ENCODE measurements at regions not wholly inside any gene's neighbourhood (a gene's known extent, or its start where the extent isn't known, plus 50 kb on each side); places are given as distances from the start of the nearest gene placed in this dataset.

DNA sequence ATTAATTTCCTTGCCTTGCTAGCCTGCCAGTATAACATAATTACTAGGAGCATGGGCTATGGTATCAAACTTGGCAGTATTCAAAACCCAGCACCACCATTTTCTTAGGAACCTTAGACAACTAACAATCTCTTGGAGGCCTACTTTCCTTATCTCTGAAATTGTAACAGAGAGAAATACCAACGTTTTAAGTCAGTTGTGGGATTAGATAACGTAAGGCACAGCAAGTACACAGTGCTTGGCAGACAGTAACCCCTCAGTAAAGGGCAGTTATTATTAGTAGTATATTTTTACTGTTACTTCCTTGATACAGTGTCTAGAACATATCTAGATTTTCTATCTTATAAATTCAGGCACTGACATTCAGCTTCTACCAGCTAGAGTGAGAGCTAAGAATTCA lies 309.6 kb downstream of the ACTL7B start:
- DNase-seq = no peak

- no peak for DNase-seq
Observed at GRCh38 chr9:108545436-108545835, 310.4 kb downstream of the ACTL7B start.

DNA sequence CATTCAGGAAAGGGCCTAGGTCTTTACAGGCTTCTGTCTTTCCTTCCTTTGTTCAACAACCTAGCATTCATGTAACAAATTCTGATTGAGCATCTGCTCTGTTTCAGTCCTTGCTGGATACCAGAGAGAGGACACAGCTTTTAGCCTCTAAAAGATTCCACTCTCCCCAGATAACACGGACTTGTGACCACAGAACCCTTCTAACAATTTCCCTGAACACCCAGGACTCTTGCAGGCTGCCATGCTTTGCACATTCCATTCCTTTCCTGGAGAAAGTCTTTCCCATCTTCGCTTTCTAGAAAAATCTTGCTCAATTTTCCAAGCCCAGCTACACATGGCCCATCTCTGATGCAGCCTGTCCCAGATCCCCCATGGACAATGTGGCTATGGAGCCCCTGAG lies 310.9 kb downstream of the ACTL7B start:
- no peak for DNase-seq

GRCh38 chr9:108543251-108543778 lies 312.5 kb downstream of the ACTL7B start:
- DNase-seq = no peak

GRCh38 chr9:108537756-108538155 lies 318.0 kb downstream of the ACTL7B start:
- no peak for DNase-seq

DNA sequence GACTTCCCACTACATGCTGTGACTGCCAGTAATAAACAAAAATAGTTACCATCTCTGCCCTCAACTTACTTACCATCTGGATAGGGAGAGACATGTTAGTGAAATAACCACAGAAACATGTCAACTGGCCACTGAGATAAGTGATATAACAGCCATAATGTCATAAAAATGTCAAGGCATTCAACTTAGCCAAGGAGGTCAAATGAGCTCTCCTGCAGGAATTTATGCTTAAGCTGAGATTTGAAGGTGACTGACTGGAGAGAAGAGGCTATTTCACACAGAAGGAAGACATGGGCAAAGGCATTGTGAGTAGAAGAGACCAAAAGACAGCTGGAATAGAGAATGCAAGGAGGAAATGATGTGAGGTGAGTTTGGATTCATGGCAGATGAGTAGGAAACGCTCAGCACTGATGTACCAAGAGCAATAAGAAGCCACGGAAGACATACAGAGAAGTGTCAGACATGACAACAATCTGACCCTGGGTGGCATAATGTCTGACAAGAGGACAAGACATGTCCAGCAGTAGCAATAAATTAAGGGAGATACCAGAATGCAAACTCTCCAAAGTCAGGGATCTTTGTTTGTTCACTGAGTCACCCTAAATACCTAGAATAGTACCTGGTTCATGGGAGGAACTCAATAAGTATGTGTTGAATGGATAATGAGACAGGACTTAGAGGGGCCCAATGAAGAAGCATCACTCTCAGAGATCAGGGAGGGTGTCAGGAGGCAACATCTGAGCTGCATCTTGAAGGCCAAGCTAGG lies 318.8 kb downstream of the ACTL7B start:
- DNase-seq = no peak

DNA sequence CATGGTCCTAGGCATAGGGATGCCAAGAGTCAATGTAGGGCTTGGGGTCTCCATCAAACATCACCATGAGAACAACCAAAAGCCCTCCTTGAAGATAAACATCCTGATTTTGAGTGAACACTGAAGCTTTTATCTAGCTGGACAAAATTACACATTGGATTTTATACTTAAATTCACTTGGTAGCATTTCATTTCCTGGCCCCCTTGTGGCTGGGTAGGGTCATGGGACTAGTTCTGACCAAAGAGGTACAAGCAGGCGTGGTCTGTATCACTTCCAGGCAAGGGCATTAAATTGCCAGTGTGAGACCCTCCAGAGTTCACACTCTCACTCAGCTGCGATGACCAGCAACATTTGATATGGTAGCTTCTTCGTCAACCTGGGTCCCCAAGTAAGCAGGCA lies 320.3 kb downstream of the ACTL7B start:
- no peak for DNase-seq

- no peak for DNase-seq
Observed at GRCh38 chr9:108534741-108535140, 321.0 kb downstream of the ACTL7B start.

DNA sequence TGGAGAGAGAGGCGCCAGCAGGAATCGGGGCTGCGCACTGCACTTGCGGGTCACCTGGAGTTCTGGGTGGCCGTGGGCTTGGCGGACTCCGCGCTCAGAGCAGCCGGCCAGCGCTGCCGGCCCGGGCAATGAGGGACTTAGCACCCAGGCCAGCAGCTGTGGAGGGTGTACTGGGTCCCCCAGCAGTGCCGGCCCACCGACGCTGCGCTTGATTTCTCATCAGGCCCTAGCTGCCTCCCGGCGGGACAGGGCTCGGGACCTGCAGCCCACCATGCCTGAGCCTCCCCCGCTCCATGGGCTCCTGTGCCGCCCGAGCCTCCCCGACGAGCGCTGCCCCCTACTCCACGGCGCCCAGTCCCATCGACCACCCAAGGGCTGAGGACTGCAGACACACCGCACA lies 325.6 kb downstream of the ACTL7B start:
- DNase-seq = no peak

- DNase-seq = no peak
Observed at GRCh38 chr9:108528231-108528630, 327.6 kb downstream of the ACTL7B start.

DNA sequence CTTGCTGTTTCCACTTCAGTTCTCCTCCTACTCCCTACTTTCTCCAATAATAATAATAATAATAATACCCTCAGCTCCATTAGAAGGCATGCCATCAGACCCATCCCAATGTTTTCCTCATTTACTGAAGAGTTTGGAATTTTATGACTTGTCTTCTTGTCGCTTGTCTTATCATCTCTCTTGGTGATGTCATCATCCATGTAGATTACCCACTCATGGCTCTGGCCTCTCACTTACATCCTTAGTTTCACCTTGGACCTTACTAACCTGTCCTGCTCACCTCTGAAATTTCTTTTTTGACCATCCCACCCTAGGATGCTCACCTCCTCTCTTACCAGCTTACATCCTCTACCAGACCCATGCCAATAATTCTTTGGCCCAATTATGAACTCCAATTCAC lies 329.3 kb downstream of the ACTL7B start:
- no peak for DNase-seq

GRCh38 chr9:108525186-108525585 lies 330.6 kb downstream of the ACTL7B start:
- no peak for DNase-seq

GRCh38 chr9:108521063-108521590 lies 334.7 kb downstream of the ACTL7B start:
- DNase-seq = no peak

- DNase-seq = no peak
Observed at GRCh38 chr9:108519437-108519836, 336.3 kb downstream of the ACTL7B start.

DNA sequence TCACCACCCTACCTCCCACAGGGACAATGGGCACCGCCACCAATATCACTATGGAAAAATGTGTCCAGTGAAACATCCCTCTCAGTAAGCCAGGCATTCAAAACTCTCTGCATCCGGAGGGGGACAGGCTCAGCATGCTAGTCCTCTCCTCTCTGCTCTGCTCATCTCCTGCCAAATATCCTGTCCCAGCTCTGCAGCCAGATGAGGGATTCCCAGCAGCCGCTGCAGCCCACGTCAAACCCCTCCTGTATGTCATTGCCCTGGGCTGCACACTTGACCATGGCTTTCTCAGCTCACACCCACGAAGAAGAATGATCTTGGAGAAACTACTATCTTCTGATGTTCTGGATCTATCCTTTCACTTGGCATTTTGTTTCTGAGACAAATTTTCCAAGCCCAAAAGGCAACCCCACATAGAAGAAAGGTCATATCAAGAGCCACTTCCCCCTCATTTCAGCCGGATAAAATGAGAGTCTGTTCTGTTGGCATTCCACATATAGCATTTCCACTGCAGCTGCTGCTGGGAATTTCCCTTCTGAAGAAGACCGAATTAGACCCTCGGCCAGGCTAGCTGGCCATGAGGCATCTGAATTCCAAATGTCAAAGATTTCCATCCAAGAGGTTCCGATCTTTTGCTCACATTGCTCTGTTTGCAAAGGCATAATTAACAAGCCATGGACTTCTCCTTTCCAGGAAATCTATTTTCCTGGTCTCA lies 338.0 kb downstream of the ACTL7B start:
- no peak for DNase-seq

DNA sequence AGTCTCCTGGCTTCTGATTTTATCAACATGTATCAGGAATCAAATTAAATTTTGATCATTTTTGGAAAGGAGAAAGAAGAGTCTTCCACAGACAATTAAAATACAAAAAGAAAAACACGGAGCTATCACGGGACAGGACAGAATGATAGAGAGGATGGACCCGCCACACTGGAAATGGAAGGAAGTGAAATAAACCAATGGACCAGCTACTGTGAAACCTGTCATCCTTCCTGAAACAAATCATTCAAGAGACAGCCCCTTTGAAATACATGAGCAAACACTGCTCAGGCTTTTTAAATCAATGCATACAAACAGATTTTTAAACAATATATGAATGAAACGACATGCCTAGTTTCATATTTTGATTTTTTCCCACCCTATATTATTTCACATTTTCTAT lies 339.4 kb downstream of the ACTL7B start:
- DNase-seq = no peak

GRCh38 chr9:108515856-108516255 lies 339.9 kb downstream of the ACTL7B start:
- no peak for DNase-seq

GRCh38 chr9:108512426-108513173 lies 343.2 kb downstream of the ACTL7B start:
- DNase-seq = no peak

GRCh38 chr9:108511307-108511706 lies 344.5 kb downstream of the ACTL7B start:
- DNase-seq = no peak

DNA sequence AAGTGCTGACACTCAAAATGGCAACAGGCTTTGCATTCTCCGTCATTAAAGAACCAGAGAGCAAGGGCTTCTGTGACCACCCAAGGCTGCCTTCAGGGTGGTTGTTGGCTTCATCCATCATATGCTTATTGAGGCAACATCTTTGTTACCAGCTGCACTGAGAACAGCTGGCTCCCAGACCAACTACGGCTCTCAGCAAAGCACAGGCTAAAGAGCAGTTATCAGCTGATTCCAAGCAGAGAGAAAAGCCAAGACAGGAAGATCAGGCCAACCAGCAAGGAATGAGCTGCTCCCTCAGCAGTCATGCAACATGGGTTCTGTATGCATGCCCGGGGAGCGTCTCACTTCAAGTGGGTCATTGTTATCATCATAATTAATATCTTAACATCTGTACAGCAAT lies 358.9 kb downstream of the ACTL7B start:
- DNase-seq = no peak

DNA sequence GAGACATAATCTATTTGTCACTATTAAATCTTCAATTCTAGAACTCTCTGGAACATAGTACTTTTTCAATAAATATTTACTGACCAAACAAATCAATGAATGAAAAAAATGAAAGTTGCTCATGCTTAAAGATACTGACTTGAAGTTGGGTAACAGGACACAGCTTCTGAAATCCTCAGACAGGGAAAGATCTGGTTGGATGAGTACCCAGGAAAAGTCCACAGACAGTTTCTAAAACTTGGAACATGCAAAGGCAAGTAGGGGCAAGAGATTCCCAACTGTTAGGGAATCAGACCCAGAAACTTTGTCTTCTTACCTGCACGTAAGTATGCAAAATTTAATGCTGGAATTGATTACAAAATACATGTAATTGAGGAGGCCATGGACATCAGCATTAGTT lies 366.2 kb downstream of the ACTL7B start:
- no peak for DNase-seq

DNA sequence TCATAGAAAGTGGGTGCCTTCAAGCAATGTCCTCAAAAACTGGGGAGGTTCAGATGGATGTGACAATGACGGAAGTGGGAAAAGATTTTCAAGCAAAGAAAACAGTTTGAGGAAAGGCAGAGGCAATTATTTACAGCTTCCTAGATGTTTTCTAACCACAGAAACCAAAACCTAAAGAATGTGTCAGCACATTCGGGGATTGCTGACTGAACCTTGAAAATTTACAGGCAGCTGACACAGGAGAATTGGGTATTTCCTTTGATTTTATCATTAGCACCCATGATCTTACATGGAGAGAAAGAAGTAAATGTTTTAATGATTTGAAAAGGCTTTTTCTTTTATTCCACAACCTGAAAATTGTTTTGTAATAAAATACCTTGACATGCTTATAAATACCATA lies 369.0 kb downstream of the ACTL7B start:
- no peak for DNase-seq

DNA sequence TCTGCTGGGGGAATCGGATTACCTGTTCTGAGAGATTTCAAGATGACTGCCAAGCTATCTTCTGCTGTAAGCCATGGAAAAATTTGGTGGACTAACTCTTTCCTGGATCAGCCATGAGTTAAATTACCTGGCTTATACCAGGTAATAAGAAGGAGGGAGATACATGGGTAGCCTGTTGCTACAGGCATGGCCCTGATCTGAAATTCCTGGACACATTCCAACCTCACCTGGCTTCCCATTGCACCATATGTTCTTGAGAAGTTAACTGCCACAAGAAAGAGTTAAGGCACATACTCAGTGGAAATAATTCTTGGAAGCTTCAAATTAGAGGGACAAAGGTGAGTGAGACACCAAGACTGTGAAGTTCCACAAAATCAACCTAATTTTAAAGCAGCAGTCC lies 371.3 kb downstream of the ACTL7B start:
- DNase-seq = no peak

Data from NCI-H1092 (cell line).